ENCODE measurements at regions not wholly inside any gene's neighbourhood (a gene's known extent, or its start where the extent isn't known, plus 50 kb on each side); places are given as distances from the start of the nearest gene placed in this dataset.

GRCh38 chr2:129331638-129332037, 647.8 kb upstream of the RAB6C start:
- ATAC-seq = no peak
- Histone ChIP-seq H3K4me3 (no peak overlapping the region), H3K36me3 (no peaks in the 10 kb centered on the region), H3K27ac (no peak overlapping the region), H3K9me3 (peaks cover 0 to 6% (median 0%) of the 10 kb centered on the region in 3 donors), H3K27me3 (no peaks in the 10 kb centered on the region), H3K4me1 (no peaks in the 10 kb centered on the region)
- 60 to 81% methylated on average over 3 to 7 of the region's 7 CpGs for WGBS, 2 donors (ENCODE audit: low coverage in 1 of 2)
- TF ChIP-seq POLR2AphosphoS5 (IDR thresholded peaks at IDR 0.05) (no peak), EP300 (IDR thresholded peaks at IDR 0.05) (no peak), CTCF (IDR thresholded peaks at IDR 0.05) (peak in 1 of 4 experiments; percentile 20), POLR2A (IDR thresholded peaks at IDR 0.05) (no peak)

DNA sequence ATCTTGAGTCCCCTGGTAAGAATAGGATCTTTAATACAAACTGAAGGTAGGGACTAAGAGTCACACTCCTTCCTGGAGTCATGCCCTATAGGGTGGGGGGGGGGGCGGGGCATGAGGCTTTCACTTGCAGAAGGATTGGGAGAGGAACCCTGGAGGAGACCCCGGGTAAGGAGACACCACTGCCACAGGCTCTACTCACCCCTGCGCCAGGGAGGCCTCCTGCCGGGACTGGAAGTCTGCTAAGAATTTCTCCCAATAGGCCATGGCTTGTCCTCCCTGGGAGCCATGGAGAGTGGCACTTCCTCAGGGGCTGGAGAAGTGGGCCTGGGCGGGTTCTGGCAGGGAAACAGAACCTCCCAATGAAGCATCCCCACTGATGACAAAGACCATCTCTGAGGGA, 645.3 kb upstream of the RAB6C start:
- Histone ChIP-seq H3K9me3 (peaks cover 0 to 6% (median 0%) of the 10 kb centered on the region in 3 donors), H3K4me3 (no peak overlapping the region), H3K4me1 (no peaks in the 10 kb centered on the region), H3K36me3 (no peaks in the 10 kb centered on the region), H3K27me3 (no peaks in the 10 kb centered on the region), H3K27ac (no peak overlapping the region)
- 100% methylated on average over 1 of the region's 5 CpGs; no CpG with 5 or more reads in 1 of the 2 donors for WGBS, 2 donors (ENCODE audit: low coverage in 1 of 2)
- no peak for TF ChIP-seq EP300 (IDR thresholded peaks at IDR 0.05)
- no peak for TF ChIP-seq CTCF (IDR thresholded peaks at IDR 0.05)
- no peak for TF ChIP-seq POLR2A (IDR thresholded peaks at IDR 0.05)
- no peak for TF ChIP-seq POLR2AphosphoS5 (IDR thresholded peaks at IDR 0.05)
- no peak for ATAC-seq

- H3K4me3 ChIP-seq = no peak overlapping the region
- ATAC-seq = peak; percentile 62
- H3K27ac ChIP-seq = no peak overlapping the region
- H3K4me1 ChIP-seq = no peaks in the 10 kb centered on the region
- WGBS, 2 donors (ENCODE audit: low coverage in 1 of 2) = 51 to 60% methylated on average over 8 to 10 of the region's 13 CpGs
- no peak for TF ChIP-seq POLR2A (IDR thresholded peaks at IDR 0.05)
- peak; percentile 14 for TF ChIP-seq POLR2AphosphoS5 (IDR thresholded peaks at IDR 0.05)
- no peaks in the 10 kb centered on the region for H3K27me3 ChIP-seq
- H3K36me3 ChIP-seq = no peaks in the 10 kb centered on the region
- peaks cover 0 to 6% (median 0%) of the 10 kb centered on the region in 3 donors for H3K9me3 ChIP-seq
Measured at GRCh38 chr2:129334696-129335410, 644.6 kb upstream of the RAB6C start.

DNA sequence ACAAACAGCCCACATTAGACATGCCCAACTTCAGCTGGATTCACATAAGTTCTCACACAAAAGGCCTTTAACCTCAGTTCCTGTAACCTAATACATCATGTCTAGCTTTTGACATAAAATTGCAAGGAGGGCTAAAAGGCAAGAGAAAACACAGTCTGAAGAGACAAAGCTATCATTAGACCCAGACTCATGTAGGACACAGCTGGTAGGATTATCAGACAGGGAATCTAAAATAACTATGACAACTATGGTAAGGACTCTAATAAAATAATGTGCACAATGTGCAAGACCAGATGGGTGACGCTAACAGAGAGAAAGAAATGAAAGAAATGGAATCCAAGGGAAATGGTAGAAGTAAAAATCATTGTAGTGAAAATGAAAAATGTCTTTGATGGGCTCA, 643.2 kb upstream of the RAB6C start:
- H3K36me3 ChIP-seq = no peaks in the 10 kb centered on the region
- no peaks in the 10 kb centered on the region for H3K27me3 ChIP-seq
- TF ChIP-seq CTCF (IDR thresholded peaks at IDR 0.05) = no peak
- no peak for TF ChIP-seq POLR2AphosphoS5 (IDR thresholded peaks at IDR 0.05)
- no peak for TF ChIP-seq EP300 (IDR thresholded peaks at IDR 0.05)
- no peak for TF ChIP-seq POLR2A (IDR thresholded peaks at IDR 0.05)
- 100% methylated on average over 1 of the region's 1 CpG; no CpG with 5 or more reads in 1 of the 2 donors for WGBS, 2 donors (ENCODE audit: low coverage in 1 of 2)
- no peaks in the 10 kb centered on the region for H3K4me1 ChIP-seq
- H3K27ac ChIP-seq = no peak overlapping the region
- H3K9me3 ChIP-seq = peaks cover 0 to 6% (median 0%) of the 10 kb centered on the region in 3 donors
- ATAC-seq = no peak
- H3K4me3 ChIP-seq = no peak overlapping the region

- Histone ChIP-seq H3K4me3 (no peak overlapping the region), H3K27me3 (no peaks in the 10 kb centered on the region), H3K4me1 (no peaks in the 10 kb centered on the region), H3K27ac (no peak overlapping the region), H3K9me3 (peaks cover 0 to 6% (median 0%) of the 10 kb centered on the region in 3 donors), H3K36me3 (no peaks in the 10 kb centered on the region)
- 67 to 96% methylated on average over 2 to 5 of the region's 6 CpGs for WGBS, 2 donors (ENCODE audit: low coverage in 1 of 2)
- no peak for ATAC-seq
- TF ChIP-seq POLR2AphosphoS5 (IDR thresholded peaks at IDR 0.05) = no peak
Measured at GRCh38 chr2:129337076-129337475, 642.4 kb upstream of the RAB6C start.

DNA sequence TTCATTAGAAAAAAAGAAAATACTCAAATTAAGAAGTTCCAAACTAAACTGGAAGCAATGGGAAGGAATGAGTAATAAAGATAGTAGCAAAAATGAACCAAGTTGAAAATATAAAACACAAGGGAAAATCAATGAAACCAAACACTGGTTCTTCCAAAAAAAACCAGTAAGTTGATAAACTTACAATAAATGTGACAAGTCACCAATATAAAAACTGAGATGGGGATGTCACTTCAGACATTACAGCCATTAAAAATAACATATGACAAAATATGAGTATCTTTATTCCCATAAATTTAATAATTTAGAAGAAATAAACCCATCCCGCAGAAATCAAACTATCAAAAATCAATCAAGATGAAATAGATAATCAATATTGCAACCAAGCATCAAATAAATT, 633.9 kb upstream of the RAB6C start:
- H3K9me3 ChIP-seq = no peaks in the 10 kb centered on the region
- TF ChIP-seq EP300 (IDR thresholded peaks at IDR 0.05) = no peak
- TF ChIP-seq CTCF (IDR thresholded peaks at IDR 0.05) = no peak
- TF ChIP-seq POLR2AphosphoS5 (IDR thresholded peaks at IDR 0.05) = no peak
- TF ChIP-seq POLR2A (IDR thresholded peaks at IDR 0.05) = no peak

More for the DNA sequence above, 633.9 kb upstream of the RAB6C start:
- H3K36me3 ChIP-seq = no peaks in the 10 kb centered on the region
- H3K4me3 ChIP-seq = no peak overlapping the region
- H3K27me3 ChIP-seq = no peaks in the 10 kb centered on the region
- ATAC-seq = no peak
- WGBS, 2 donors (ENCODE audit: low coverage in 1 of 2) = 95 to 100% methylated on average over 1 of the region's 1 CpG
- no peaks in the 10 kb centered on the region for H3K4me1 ChIP-seq
- no peak overlapping the region for H3K27ac ChIP-seq

Data from gastroesophageal sphincter (tissue), 4 donors.